Mucosa of rectum (tissue), 2 donors: ENCODE measurements at regions not wholly inside any gene's neighbourhood (a gene's known extent, or its start where the extent isn't known, plus 50 kb on each side); places are given as distances from the start of the nearest gene placed in this dataset.

ENCODE experiments used
- H3K27ac ChIP-seq, 2 donors: one replicate each; pipeline ENCODE4 v1.7.0; 2013; ENCODE audit warnings: inconsistent platforms in 2 of 2, low read depth in 2 of 2, low read length in 2 of 2
- H3K27me3 ChIP-seq, 2 donors: one replicate each; pipeline ENCODE4 v1.7.0; 2013; ENCODE audit warnings: low read length in 2 of 2; ENCODE audit not compliant: control insufficient read depth in 2 of 2, insufficient read depth in 2 of 2
- H3K36me3 ChIP-seq, 2 donors: one replicate each; pipeline ENCODE4 v1.7.0; 2013; ENCODE audit warnings: low read length in 2 of 2; ENCODE audit not compliant: control insufficient read depth in 2 of 2, insufficient read depth in 2 of 2
- H3K4me1 ChIP-seq, 2 donors: one replicate each; pipeline ENCODE4 v1.7.0; 2013; ENCODE audit warnings: low read length in 2 of 2, mild to moderate bottlenecking in 1 of 2; ENCODE audit not compliant: control insufficient read depth in 2 of 2, insufficient read depth in 2 of 2
- H3K4me3 ChIP-seq, 2 donors: one replicate each; pipeline ENCODE4 v1.7.0; 2013; ENCODE audit warnings: low read length in 2 of 2
- H3K9ac ChIP-seq, 2 donors: one replicate each; pipeline ENCODE4 v1.7.0; 2013; ENCODE audit warnings: low read length in 2 of 2, low read depth in 1 of 2, mild to moderate bottlenecking in 1 of 2
- H3K9me3 ChIP-seq, 2 donors: one replicate each; pipeline ENCODE4 v1.7.0; 2013; ENCODE audit warnings: low read length in 2 of 2; ENCODE audit not compliant: control insufficient read depth in 2 of 2
- donor health status: healthy.
- donor health status: Normal muscosa, but diverticular disease.

- Histone ChIP-seq H3K4me3 (no peak overlapping the region), H3K9me3 (no peaks in the 10 kb centered on the region), H3K4me1 (no peaks in the 10 kb centered on the region), H3K9ac (no peak overlapping the region), H3K27ac (no peak overlapping the region), H3K36me3 (no peaks in the 10 kb centered on the region), H3K27me3 (no peaks in the 10 kb centered on the region)
These were observed 717.7 kb downstream of the LIG4 start for GRCh38 chr13:107497661-107498060.

- Histone ChIP-seq H3K4me1 (no peaks in the 10 kb centered on the region), H3K27me3 (no peaks in the 10 kb centered on the region), H3K27ac (no peak overlapping the region), H3K4me3 (no peak overlapping the region), H3K36me3 (no peaks in the 10 kb centered on the region), H3K9ac (no peak overlapping the region), H3K9me3 (no peaks in the 10 kb centered on the region)
These were observed 722.1 kb downstream of the LIG4 start for GRCh38 chr13:107493266-107493665.

GRCh38 chr13:107482688-107483087, 732.6 kb downstream of the LIG4 start:
- no peaks in the 10 kb centered on the region for H3K9me3 ChIP-seq
- H3K27me3 ChIP-seq, result no peaks in the 10 kb centered on the region
- H3K27ac ChIP-seq, result no peak overlapping the region
- no peak overlapping the region for H3K9ac ChIP-seq
- no peaks in the 10 kb centered on the region for H3K36me3 ChIP-seq
- H3K4me1 ChIP-seq, result no peaks in the 10 kb centered on the region
- H3K4me3 ChIP-seq, result no peak overlapping the region

GRCh38 chr13:107480130-107480529, 735.2 kb downstream of the LIG4 start:
- Histone ChIP-seq H3K9me3 (no peaks in the 10 kb centered on the region), H3K27ac (no peak overlapping the region), H3K36me3 (no peaks in the 10 kb centered on the region), H3K9ac (no peak overlapping the region), H3K27me3 (no peaks in the 10 kb centered on the region), H3K4me1 (no peaks in the 10 kb centered on the region), H3K4me3 (no peak overlapping the region)

GRCh38 chr13:107477772-107478379, 737.5 kb downstream of the LIG4 start:
- H3K27me3 ChIP-seq, result no peaks in the 10 kb centered on the region

GRCh38 chr13:107475753-107476453, 739.4 kb downstream of the LIG4 start:
- H3K27me3 ChIP-seq, result no peaks in the 10 kb centered on the region
- H3K9me3 ChIP-seq, result no peaks in the 10 kb centered on the region
- H3K4me3 ChIP-seq, result no peak overlapping the region
- H3K36me3 ChIP-seq, result no peaks in the 10 kb centered on the region
- H3K4me1 ChIP-seq, result no peaks in the 10 kb centered on the region
- no peak overlapping the region for H3K9ac ChIP-seq
- no peak overlapping the region for H3K27ac ChIP-seq

More at GRCh38 chr13:107477772-107478379, 737.5 kb downstream of the LIG4 start:
- H3K9ac ChIP-seq, result no peak overlapping the region
- no peaks in the 10 kb centered on the region for H3K9me3 ChIP-seq
- H3K27ac ChIP-seq, result no peak overlapping the region
- H3K36me3 ChIP-seq, result no peaks in the 10 kb centered on the region
- H3K4me1 ChIP-seq, result no peaks in the 10 kb centered on the region
- H3K4me3 ChIP-seq, result no peak overlapping the region

GRCh38 chr13:107473253-107473652, 742.1 kb downstream of the LIG4 start:
- H3K4me3 ChIP-seq, result no peak overlapping the region
- no peak overlapping the region for H3K9ac ChIP-seq
- H3K9me3 ChIP-seq, result no peaks in the 10 kb centered on the region
- no peaks in the 10 kb centered on the region for H3K4me1 ChIP-seq
- no peaks in the 10 kb centered on the region for H3K36me3 ChIP-seq
- H3K27me3 ChIP-seq, result no peaks in the 10 kb centered on the region
- no peak overlapping the region for H3K27ac ChIP-seq

GRCh38 chr13:107466326-107467099, 748.8 kb downstream of the LIG4 start:
- Histone ChIP-seq H3K36me3 (no peaks in the 10 kb centered on the region), H3K4me3 (no peak overlapping the region), H3K27ac (no peak overlapping the region), H3K9ac (no peak overlapping the region), H3K9me3 (no peaks in the 10 kb centered on the region), H3K27me3 (no peaks in the 10 kb centered on the region), H3K4me1 (no peaks in the 10 kb centered on the region)

GRCh38 chr13:107462501-107462900, 752.8 kb downstream of the LIG4 start:
- Histone ChIP-seq H3K36me3 (no peaks in the 10 kb centered on the region), H3K9me3 (no peaks in the 10 kb centered on the region), H3K27ac (no peak overlapping the region), H3K4me1 (no peaks in the 10 kb centered on the region), H3K4me3 (no peak overlapping the region), H3K27me3 (no peaks in the 10 kb centered on the region), H3K9ac (no peak overlapping the region)

GRCh38 chr13:107461751-107462150, 753.6 kb downstream of the LIG4 start:
- Histone ChIP-seq H3K9me3 (no peaks in the 10 kb centered on the region), H3K4me1 (no peaks in the 10 kb centered on the region), H3K27ac (no peak overlapping the region), H3K36me3 (no peaks in the 10 kb centered on the region), H3K9ac (no peak overlapping the region), H3K27me3 (no peaks in the 10 kb centered on the region), H3K4me3 (no peak overlapping the region)
